PC-9 (cell line): ENCODE measurements at regions not wholly inside any gene's neighbourhood (a gene's known extent, or its start where the extent isn't known, plus 50 kb on each side); places are given as distances from the start of the nearest gene placed in this dataset.

Source experiments
- EZH2 ChIP-seq: fragments of 200-600 bp; sonication (generic); IDR thresholded peaks from 2 replicates; pipeline ENCODE4 v1.8.0; 2017; ENCODE audit warnings: antibody characterized with exemption, low read depth
- TF ChIP-seq, protein P1 (sequence below): fragments of 200-600 bp; sonication (generic); conservative IDR thresholded peaks from 2 replicates; pipeline ENCODE4 v1.6.1; 2017; ENCODE audit warnings: mixed run types, antibody characterized with exemption, mild to moderate bottlenecking, moderate library complexity

DNA sequence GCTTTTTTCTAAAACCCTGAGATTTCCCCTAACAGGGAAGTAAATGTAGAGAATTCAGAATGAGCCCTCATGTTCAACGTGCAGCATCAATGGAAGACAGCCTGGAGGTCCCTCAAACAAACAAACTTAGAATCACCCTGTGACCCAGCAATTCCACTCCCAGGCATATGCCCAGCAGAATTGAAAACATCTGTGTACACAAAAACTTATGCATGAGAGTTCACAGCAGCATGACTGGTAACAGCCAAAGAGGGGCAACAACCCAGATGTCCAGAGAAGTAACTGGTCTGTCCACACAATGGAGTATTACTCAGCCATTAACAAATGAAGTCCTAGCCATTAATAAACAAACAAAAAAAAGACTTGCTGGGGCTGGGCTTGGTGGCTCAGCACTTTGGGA is 252.7 kb downstream of the PARN start:
- TF ChIP-seq, protein P1, sequence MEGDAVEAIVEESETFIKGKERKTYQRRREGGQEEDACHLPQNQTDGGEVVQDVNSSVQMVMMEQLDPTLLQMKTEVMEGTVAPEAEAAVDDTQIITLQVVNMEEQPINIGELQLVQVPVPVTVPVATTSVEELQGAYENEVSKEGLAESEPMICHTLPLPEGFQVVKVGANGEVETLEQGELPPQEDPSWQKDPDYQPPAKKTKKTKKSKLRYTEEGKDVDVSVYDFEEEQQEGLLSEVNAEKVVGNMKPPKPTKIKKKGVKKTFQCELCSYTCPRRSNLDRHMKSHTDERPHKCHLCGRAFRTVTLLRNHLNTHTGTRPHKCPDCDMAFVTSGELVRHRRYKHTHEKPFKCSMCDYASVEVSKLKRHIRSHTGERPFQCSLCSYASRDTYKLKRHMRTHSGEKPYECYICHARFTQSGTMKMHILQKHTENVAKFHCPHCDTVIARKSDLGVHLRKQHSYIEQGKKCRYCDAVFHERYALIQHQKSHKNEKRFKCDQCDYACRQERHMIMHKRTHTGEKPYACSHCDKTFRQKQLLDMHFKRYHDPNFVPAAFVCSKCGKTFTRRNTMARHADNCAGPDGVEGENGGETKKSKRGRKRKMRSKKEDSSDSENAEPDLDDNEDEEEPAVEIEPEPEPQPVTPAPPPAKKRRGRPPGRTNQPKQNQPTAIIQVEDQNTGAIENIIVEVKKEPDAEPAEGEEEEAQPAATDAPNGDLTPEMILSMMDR: no peak
- no peak for TF ChIP-seq EZH2
